ENCODE measurements at regions not wholly inside any gene's neighbourhood (a gene's known extent, or its start where the extent isn't known, plus 50 kb on each side); places are given as distances from the start of the nearest gene placed in this dataset.

DNA sequence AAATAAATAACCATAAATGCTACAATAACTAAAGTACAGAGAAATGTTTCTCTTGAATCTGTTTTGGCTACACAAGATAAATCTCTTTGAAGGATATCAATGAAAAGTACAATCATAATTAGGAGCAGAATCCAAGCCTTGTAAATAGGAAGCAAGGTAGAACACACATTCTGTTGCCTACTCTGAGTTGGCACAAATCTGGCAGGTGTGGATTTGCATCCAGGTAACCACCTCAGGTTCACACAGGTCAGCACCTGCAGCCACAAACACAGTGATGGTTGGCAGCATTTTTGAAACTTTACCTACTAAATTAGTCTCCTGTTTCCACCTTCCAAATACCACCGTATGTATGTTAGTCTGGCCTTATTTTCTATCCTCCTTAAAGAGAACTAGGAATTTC is 105.3 kb upstream of the PIK3R1 start:
- TF ChIP-seq, protein P1, sequence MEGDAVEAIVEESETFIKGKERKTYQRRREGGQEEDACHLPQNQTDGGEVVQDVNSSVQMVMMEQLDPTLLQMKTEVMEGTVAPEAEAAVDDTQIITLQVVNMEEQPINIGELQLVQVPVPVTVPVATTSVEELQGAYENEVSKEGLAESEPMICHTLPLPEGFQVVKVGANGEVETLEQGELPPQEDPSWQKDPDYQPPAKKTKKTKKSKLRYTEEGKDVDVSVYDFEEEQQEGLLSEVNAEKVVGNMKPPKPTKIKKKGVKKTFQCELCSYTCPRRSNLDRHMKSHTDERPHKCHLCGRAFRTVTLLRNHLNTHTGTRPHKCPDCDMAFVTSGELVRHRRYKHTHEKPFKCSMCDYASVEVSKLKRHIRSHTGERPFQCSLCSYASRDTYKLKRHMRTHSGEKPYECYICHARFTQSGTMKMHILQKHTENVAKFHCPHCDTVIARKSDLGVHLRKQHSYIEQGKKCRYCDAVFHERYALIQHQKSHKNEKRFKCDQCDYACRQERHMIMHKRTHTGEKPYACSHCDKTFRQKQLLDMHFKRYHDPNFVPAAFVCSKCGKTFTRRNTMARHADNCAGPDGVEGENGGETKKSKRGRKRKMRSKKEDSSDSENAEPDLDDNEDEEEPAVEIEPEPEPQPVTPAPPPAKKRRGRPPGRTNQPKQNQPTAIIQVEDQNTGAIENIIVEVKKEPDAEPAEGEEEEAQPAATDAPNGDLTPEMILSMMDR (IDR thresholded peaks at IDR 0.05), result no peak
- TF ChIP-seq POLR2A (IDR thresholded peaks at IDR 0.05), result no peak
